Peyer's patch (tissue), 4 donors: ENCODE measurements at regions not wholly inside any gene's neighbourhood (a gene's known extent, or its start where the extent isn't known, plus 50 kb on each side); places are given as distances from the start of the nearest gene placed in this dataset.

Source experiments
- CTCF ChIP-seq, 6 experiments: fragments of 450-650 bp in 4 of 6; fragments of 200-600 bp in 2 of 6; sonication (generic) in 1 of 6; IDR thresholded peaks; one replicate each; pipeline ENCODE4 v1.5.1; 2017 to 2019; ENCODE audit warnings: antibody characterized with exemption in 6 of 6, mild to moderate bottlenecking in 3 of 6, moderate library complexity in 1 of 6
- POLR2A ChIP-seq, 2 donors: fragments of 450-650 bp; IDR thresholded peaks; one replicate each; pipeline ENCODE4 v1.5.1; 2017; ENCODE audit warnings: antibody characterized with exemption in 2 of 2, mild to moderate bottlenecking in 2 of 2, moderate library complexity in 2 of 2

- no peak for TF ChIP-seq CTCF (IDR thresholded peaks at IDR 0.05)
- no peak for TF ChIP-seq POLR2A (IDR thresholded peaks at IDR 0.05)
Observed at GRCh38 chr5:97847920-97848631, 665.0 kb upstream of the RIOK2 start.
